GM23248 (cell line): ENCODE measurements at regions not wholly inside any gene's neighbourhood (a gene's known extent, or its start where the extent isn't known, plus 50 kb on each side); places are given as distances from the start of the nearest gene placed in this dataset.
A peak's percentile ranks its signal among the peaks of the same experiment; 100 is the strongest.

Source experiments
- EZH2 ChIP-seq: fragments of 200-600 bp; sonication (generic); IDR thresholded peaks from 2 replicates; pipeline ENCODE4 v1.6.1; 2018; ENCODE audit warnings: antibody characterized with exemption, mild to moderate bottlenecking; ENCODE audit not compliant: insufficient read depth, poor library complexity, severe bottlenecking
- EZH2phosphoT487 ChIP-seq: fragments of 200-600 bp; sonication (generic); IDR thresholded peaks from 2 replicates; pipeline ENCODE4 v1.6.1; 2018; ENCODE audit warnings: antibody characterized with exemption, moderate library complexity, mild to moderate bottlenecking, low read depth; ENCODE audit not compliant: insufficient read depth

DNA sequence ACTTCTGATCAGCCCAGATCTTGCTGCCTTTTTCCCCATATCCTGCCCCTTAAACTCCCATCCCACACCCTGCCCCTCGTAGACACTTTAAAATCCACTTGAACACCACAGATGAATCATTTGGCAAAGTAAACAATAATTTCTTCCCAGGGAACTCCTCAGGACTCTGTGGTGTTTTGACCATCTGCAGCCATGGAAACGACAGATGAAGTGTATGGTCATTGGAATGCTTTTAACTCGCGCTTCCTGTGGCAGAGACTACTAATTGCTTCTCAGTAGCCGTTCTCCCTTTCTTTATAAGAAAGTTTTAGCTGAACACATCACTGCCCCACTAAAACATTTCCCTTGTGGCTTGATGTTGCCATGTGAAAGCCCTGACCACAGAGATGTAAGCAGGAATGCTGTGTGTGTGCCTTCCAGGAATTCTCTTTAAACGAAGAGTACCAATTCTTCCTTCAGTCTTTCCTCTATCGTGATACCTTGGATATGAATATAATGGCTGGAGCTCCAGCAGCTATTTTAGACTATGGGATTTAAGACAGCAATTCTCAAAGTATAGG is 92.7 kb upstream of the PARD3B start:
- TF ChIP-seq EZH2 (no peak), EZH2phosphoT487 (peak; percentile 83)
